Kidney epithelial cell (primary cell): ENCODE measurements at regions not wholly inside any gene's neighbourhood (a gene's known extent, or its start where the extent isn't known, plus 50 kb on each side); places are given as distances from the start of the nearest gene placed in this dataset.

Source experiments
- DNase-seq: peaks from one replicate; pipeline ENCODE4 v3.0.0-alpha.2; 2010; ENCODE audit warnings: low read depth
- H3K27me3 ChIP-seq: 2 replicates; pipeline ENCODE4 v1.6.0; 2011; ENCODE audit warnings: low read length; ENCODE audit not compliant: control insufficient read depth, insufficient read depth
- H3K36me3 ChIP-seq: 2 replicates; pipeline ENCODE4 v1.5.1; 2011; ENCODE audit warnings: low read length; ENCODE audit not compliant: control insufficient read depth, insufficient read depth
- H3K4me3 ChIP-seq: 2 replicates; pipeline ENCODE4 v1.5.1; 2011; ENCODE audit warnings: low read depth, mild to moderate bottlenecking, control low read depth, low read length
- TF ChIP-seq, protein P1 (sequence below): IDR thresholded peaks from 2 replicates; pipeline ENCODE4 v1.5.1; 2011; ENCODE audit warnings: mild to moderate bottlenecking, moderate library complexity, low read length, control low read depth, inconsistent platforms; ENCODE audit not compliant: insufficient read depth, poor library complexity, severe bottlenecking

DNA sequence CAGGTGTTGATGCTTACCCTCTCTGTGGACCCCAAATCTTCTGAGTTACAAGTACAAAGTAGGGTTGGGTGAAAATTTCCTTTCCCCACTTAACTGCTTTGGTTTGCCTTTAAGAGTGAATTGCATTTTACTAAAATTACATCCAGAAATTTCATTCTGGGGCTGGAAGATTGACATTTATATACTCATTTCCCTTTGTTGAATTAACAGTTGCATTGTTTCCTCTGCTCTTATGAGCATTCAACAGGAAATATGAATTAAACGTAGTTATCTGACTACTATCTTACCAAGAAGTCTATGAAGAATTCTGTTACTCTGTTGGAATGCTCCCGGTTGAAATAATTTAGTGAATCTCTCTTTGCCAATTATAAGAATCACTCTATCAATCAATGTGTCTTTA is 1231.1 kb upstream of the NXPH2 start:
- TF ChIP-seq, protein P1, sequence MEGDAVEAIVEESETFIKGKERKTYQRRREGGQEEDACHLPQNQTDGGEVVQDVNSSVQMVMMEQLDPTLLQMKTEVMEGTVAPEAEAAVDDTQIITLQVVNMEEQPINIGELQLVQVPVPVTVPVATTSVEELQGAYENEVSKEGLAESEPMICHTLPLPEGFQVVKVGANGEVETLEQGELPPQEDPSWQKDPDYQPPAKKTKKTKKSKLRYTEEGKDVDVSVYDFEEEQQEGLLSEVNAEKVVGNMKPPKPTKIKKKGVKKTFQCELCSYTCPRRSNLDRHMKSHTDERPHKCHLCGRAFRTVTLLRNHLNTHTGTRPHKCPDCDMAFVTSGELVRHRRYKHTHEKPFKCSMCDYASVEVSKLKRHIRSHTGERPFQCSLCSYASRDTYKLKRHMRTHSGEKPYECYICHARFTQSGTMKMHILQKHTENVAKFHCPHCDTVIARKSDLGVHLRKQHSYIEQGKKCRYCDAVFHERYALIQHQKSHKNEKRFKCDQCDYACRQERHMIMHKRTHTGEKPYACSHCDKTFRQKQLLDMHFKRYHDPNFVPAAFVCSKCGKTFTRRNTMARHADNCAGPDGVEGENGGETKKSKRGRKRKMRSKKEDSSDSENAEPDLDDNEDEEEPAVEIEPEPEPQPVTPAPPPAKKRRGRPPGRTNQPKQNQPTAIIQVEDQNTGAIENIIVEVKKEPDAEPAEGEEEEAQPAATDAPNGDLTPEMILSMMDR = no peak
- Histone ChIP-seq H3K27me3 (no peaks in the 10 kb centered on the region), H3K36me3 (no peaks in the 10 kb centered on the region), H3K4me3 (no peak overlapping the region)
- DNase-seq = no peak

DNA sequence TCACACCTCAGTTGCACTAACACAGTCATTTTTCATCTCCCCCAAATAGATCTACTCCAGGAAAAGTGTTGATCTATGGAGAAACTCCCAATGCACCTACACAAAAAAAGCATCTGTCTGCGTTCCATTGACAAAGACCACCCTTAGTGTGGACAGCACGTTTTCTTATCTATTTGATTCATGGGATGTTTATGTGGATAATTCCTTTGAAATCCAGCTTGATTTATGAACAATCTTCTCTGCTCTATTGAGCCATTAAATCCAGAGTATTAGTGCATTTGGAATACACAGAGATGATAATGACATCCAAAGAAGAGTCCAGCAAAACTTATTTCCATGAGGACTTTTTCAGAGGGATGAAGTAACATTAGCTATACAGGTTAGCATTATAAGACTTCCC is 1221.9 kb upstream of the NXPH2 start:
- no peaks in the 10 kb centered on the region for H3K36me3 ChIP-seq
- no peaks in the 10 kb centered on the region for H3K27me3 ChIP-seq
- no peak overlapping the region for H3K4me3 ChIP-seq
- DNase-seq = no peak
- TF ChIP-seq, protein P1 = no peak

DNA sequence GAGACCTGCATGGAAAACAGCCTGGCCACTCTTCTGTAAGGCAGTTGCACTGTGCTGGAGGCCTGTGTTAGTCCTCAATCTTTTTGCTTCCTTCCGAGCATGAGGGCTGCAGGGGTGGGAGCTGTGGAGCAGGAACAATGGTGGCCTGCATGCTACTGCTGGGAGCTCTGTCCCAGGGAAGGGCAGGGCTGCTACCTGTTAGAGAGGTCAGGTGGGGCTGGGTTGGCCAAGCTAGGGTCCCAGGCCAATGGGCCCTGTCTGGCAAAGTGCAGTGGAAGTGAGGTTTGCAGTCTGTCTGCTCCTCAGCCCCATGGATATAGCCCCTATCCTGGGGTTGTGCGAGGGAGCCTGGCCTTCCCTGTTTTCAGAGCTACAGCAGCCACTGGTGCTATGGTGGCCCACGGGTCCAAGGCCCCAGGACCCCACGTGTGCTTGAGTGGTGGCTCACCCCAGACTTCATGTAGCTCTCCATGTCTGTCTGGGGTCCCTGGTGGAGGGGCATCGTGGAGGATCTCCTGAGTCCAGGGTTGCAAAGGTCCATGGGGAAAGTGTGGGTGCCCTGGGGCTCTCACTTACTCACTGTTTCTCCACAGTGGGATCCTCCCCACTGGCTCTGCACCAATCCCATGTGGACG is 1212.6 kb upstream of the NXPH2 start:
- Histone ChIP-seq H3K4me3 (no peak overlapping the region), H3K27me3 (no peaks in the 10 kb centered on the region), H3K36me3 (no peaks in the 10 kb centered on the region)
- no peak for DNase-seq
- TF ChIP-seq, protein P1 = no peak

DNA sequence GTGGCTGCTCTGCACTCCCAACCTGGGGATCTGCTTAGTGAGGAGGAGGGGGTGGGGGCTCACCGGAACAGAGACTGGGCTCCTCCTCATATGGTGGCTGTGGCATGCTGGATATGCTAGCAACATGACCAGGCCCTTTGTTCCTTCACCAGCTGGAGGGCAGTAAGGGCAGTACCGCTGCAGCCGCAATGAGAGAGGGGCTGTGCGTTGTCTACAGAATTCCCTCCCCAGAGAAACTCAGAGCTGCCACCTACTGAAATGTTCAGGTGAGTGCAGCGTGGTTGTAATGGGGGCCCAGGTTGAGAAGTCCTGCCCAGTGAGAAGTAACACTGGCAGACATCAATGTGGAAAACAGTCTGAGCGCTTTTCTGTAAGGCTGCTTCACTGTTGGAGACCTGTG is 1211.9 kb upstream of the NXPH2 start:
- TF ChIP-seq, protein P1 = no peak
- no peak overlapping the region for H3K4me3 ChIP-seq
- no peak for DNase-seq
- no peaks in the 10 kb centered on the region for H3K36me3 ChIP-seq
- no peaks in the 10 kb centered on the region for H3K27me3 ChIP-seq

DNA sequence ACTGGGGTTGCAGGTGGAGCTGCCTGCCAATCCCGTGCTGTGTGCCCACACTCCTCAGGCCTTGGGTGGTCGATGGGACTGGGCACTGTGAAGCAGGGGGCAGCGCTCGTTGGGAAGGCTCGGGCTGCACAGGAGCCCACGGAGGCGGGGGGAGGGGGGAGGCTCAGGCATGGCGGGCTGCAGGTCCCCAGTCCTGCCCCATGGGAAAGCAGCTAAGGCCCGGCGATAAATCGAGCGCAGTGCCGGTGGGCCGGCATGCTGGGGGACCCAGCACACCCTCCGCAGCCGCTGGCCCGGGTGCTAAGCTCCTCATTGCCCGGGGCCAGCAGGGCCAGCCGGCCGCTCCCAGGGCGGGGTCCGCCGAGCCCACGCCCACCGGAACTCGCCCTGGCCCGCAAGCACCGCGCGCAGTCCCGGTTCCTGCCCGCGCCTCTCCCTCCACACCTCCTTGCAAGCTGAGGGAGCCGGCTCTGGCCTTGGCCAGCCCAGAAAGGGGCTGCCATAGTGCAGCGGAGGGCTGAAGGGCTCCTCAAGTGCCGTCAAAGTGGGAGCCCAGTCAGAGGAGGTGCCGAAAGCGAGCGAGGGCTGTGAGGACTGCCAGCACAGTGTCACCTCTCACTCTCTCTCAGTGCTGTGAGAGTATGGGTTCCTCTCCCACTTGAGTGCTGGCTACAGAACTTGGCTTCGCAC is 1210.6 kb upstream of the NXPH2 start:
- no peak for DNase-seq
- no peaks in the 10 kb centered on the region for H3K27me3 ChIP-seq
- TF ChIP-seq, protein P1 = no peak

DNA sequence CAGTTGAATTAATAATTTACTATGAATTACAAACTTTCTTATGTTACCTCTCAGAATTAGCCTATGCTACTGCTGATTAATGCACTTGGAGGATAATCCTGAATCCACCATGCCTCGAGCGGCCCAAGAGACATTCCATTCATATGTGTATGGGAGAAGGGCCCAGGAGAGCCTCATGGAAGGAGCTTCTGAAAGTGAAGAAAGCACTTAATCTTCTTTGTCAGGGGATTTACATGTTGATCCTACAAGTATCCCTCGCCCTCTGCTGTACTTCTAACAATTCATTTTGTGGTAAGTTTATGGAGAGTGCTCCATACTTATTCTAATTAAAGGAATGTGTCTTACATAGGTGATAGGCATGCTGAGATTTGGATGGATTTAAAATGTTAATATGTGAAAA is 1189.1 kb upstream of the NXPH2 start:
- TF ChIP-seq, protein P1 = no peak
- DNase-seq = no peak
- H3K27me3 ChIP-seq = no peaks in the 10 kb centered on the region
- no peak overlapping the region for H3K4me3 ChIP-seq
- H3K36me3 ChIP-seq = no peaks in the 10 kb centered on the region

More for the DNA sequence above, 1210.6 kb upstream of the NXPH2 start:
- no peak overlapping the region for H3K4me3 ChIP-seq
- no peaks in the 10 kb centered on the region for H3K36me3 ChIP-seq
